ENCODE measurements at regions not wholly inside any gene's neighbourhood (a gene's known extent, or its start where the extent isn't known, plus 50 kb on each side); places are given as distances from the start of the nearest gene placed in this dataset.

GRCh38 chr10:84770824-84771223 is 442.4 kb downstream of the CCSER2 start:
- Histone ChIP-seq H3K4me1 (ENCODE audit: control insufficient read depth in 1 of 2, insufficient read depth in 2 of 2, low read length in 2 of 2) (no peaks in the 10 kb centered on the region), H3K4me2 (replicated peaks; ENCODE audit: extremely low read depth, low read length, poor library complexity, severe bottlenecking) (no peak overlapping the region), H3K4me3 (replicated peaks in 1 of 3; ENCODE audit: low read depth in 2 of 3, low read length in 3 of 3) (no peak overlapping the region), H3K9me3 (replicated peaks in 1 of 2; ENCODE audit: control insufficient read depth in 1 of 2, insufficient read depth in 1 of 2, low read length in 2 of 2) (no peaks in the 10 kb centered on the region), H3K9ac (ENCODE audit: insufficient read depth, low read length, poor library complexity, severe bottlenecking) (no peak overlapping the region), H3K27ac (ENCODE audit: low read depth in 1 of 2, low read length in 2 of 2) (no peak overlapping the region), H2AFZ (ENCODE audit: insufficient read depth, low read depth, low read length, poor library complexity, severe bottlenecking) (no peak overlapping the region), H4K20me1 (ENCODE audit: insufficient read depth, low read length) (no peaks in the 10 kb centered on the region), H3K27me3 (ENCODE audit: control insufficient read depth in 2 of 2, insufficient read depth in 2 of 2, low read length in 2 of 2) (no peaks in the 10 kb centered on the region), H3K79me2 (ENCODE audit: insufficient read depth, low read length) (no peaks in the 10 kb centered on the region), H3K36me3 (replicated peaks in 1 of 2; ENCODE audit: control insufficient read depth in 1 of 2, insufficient read depth in 2 of 2, low read length in 2 of 2) (no peaks in the 10 kb centered on the region)
- no peaks in the 10 kb centered on the region for H3K4me1 Mint-ChIP-seq
- intact Hi-C loops (cut with micrococcal nuclease), result no loop called here
- no peaks in the 10 kb centered on the region for H3K36me3 Mint-ChIP-seq
- no peak for DNase-seq
- TF ChIP-seq CTCF (IDR thresholded peaks at IDR 0.05), result no peak
- no peak overlapping the region for H3K4me3 Mint-ChIP-seq
- H3K27me3 Mint-ChIP-seq (ENCODE audit: low read depth in 3 of 3), result peaks cover 1 to 3% (median 2%) of the 10 kb centered on the region in 3 donors
- peaks cover 0 to 4% (median 2%) of the 10 kb centered on the region in 7 donors for H3K9me3 Mint-ChIP-seq
- peak overlapping the region in 1 of 7 donors; percentile 20 for H3K27ac Mint-ChIP-seq

GRCh38 chr10:84783386-84783785 is 455.0 kb downstream of the CCSER2 start:
- peaks cover 0 to 5% (median 0%) of the 10 kb centered on the region in 3 donors for H3K27me3 Mint-ChIP-seq (ENCODE audit: low read depth in 3 of 3)
- no peak for TF ChIP-seq CTCF (IDR thresholded peaks at IDR 0.05)

More at GRCh38 chr10:84783386-84783785, 455.0 kb downstream of the CCSER2 start:
- H2AFZ ChIP-seq (ENCODE audit: insufficient read depth, low read depth, low read length, poor library complexity, severe bottlenecking), result no peak overlapping the region
- peaks cover 0 to 3% (median 0%) of the 10 kb centered on the region in 7 donors for H3K9me3 Mint-ChIP-seq
- H3K27ac ChIP-seq (ENCODE audit: low read depth in 1 of 2, low read length in 2 of 2), result no peak overlapping the region
- H3K36me3 Mint-ChIP-seq, result no peaks in the 10 kb centered on the region
- H3K4me3 Mint-ChIP-seq, result no peak overlapping the region
- no peak overlapping the region for H3K4me2 ChIP-seq (replicated peaks; ENCODE audit: extremely low read depth, low read length, poor library complexity, severe bottlenecking)
- H3K36me3 ChIP-seq (replicated peaks in 1 of 2; ENCODE audit: control insufficient read depth in 1 of 2, insufficient read depth in 2 of 2, low read length in 2 of 2), result no peaks in the 10 kb centered on the region
- no peaks in the 10 kb centered on the region for H3K4me1 Mint-ChIP-seq
- no peak overlapping the region for H3K9ac ChIP-seq (ENCODE audit: insufficient read depth, low read length, poor library complexity, severe bottlenecking)
- intact Hi-C loops (cut with micrococcal nuclease), result no loop called here
- H3K9me3 ChIP-seq (replicated peaks in 1 of 2; ENCODE audit: control insufficient read depth in 1 of 2, insufficient read depth in 1 of 2, low read length in 2 of 2), result no peaks in the 10 kb centered on the region
- no peak for DNase-seq
- H3K4me3 ChIP-seq (replicated peaks in 1 of 3; ENCODE audit: low read depth in 2 of 3, low read length in 3 of 3), result no peak overlapping the region
- no peaks in the 10 kb centered on the region for H3K27me3 ChIP-seq (ENCODE audit: control insufficient read depth in 2 of 2, insufficient read depth in 2 of 2, low read length in 2 of 2)
- no peak overlapping the region for H3K27ac Mint-ChIP-seq
- no peaks in the 10 kb centered on the region for H3K4me1 ChIP-seq (ENCODE audit: control insufficient read depth in 1 of 2, insufficient read depth in 2 of 2, low read length in 2 of 2)
- H4K20me1 ChIP-seq (ENCODE audit: insufficient read depth, low read length), result no peaks in the 10 kb centered on the region
- 0% methylated on average over 1 of the region's 1 CpG for WGBS (ENCODE audit: insufficient coverage)
- no peaks in the 10 kb centered on the region for H3K79me2 ChIP-seq (ENCODE audit: insufficient read depth, low read length)
